BJ (cell line): ENCODE measurements at regions not wholly inside any gene's neighbourhood (a gene's known extent, or its start where the extent isn't known, plus 50 kb on each side); places are given as distances from the start of the nearest gene placed in this dataset.
A peak's percentile ranks its signal among the peaks of the same experiment; 100 is the strongest.

Experiments
- CTCF ChIA-PET: fragments of 350-600 bp; formaldehyde crosslinking; extraction: SDS; loops from one replicate; lab custom pipeline; 2021; ENCODE audit warnings: antibody characterized with exemption, inconsistent platforms; lab: Yijun Ruan, JAX
- POLR2A ChIA-PET: fragments of 300-600 bp; sonication (Branson Sonifier 250); formaldehyde crosslinking; extraction: SDS; loops from one replicate; lab custom pipeline; 2021; ENCODE audit warnings: antibody characterized with exemption; lab: Charles Lee
- DNase-seq: peaks from one replicate; pipeline ENCODE4 v3.0.0-alpha.2; 2011; ENCODE audit warnings: low read depth
- H3K27me3 ChIP-seq: 2 replicates; pipeline ENCODE4 v1.6.0; 2011; ENCODE audit warnings: low read length; ENCODE audit not compliant: control insufficient read depth, insufficient read depth
- H3K36me3 ChIP-seq: 2 replicates; pipeline ENCODE4 v1.5.1; 2011; ENCODE audit warnings: low read length; ENCODE audit not compliant: control insufficient read depth, insufficient read depth
- H3K4me3 ChIP-seq: 2 replicates; pipeline ENCODE4 v1.5.1; 2011; ENCODE audit warnings: low read depth, mild to moderate bottlenecking, control low read depth, low read length
- TF ChIP-seq, protein P1 (sequence below): IDR thresholded peaks from 2 replicates; pipeline ENCODE4 v1.5.1; 2011; ENCODE audit warnings: low read depth, mild to moderate bottlenecking, control low read depth, inconsistent platforms, low read length, moderate library complexity; ENCODE audit not compliant: insufficient read depth

- no peaks in the 10 kb centered on the region for H3K27me3 ChIP-seq
- ChIA-PET CTCF (interaction anchor here (0.8 to 4.9 kb wide), 32 partner anchors 9 to 420 kb away, joined by 3 to 71 read pairs (median 5); partner anchors contain the start of genes BEND6 and PRIM2), POLR2A (no interaction called here)
- no peak for DNase-seq
- peaks cover 3% of the 10 kb centered on the region; the same call in 1 of the 2 replicates for H3K36me3 ChIP-seq
- no peak overlapping the region for H3K4me3 ChIP-seq
- TF ChIP-seq, protein P1, sequence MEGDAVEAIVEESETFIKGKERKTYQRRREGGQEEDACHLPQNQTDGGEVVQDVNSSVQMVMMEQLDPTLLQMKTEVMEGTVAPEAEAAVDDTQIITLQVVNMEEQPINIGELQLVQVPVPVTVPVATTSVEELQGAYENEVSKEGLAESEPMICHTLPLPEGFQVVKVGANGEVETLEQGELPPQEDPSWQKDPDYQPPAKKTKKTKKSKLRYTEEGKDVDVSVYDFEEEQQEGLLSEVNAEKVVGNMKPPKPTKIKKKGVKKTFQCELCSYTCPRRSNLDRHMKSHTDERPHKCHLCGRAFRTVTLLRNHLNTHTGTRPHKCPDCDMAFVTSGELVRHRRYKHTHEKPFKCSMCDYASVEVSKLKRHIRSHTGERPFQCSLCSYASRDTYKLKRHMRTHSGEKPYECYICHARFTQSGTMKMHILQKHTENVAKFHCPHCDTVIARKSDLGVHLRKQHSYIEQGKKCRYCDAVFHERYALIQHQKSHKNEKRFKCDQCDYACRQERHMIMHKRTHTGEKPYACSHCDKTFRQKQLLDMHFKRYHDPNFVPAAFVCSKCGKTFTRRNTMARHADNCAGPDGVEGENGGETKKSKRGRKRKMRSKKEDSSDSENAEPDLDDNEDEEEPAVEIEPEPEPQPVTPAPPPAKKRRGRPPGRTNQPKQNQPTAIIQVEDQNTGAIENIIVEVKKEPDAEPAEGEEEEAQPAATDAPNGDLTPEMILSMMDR, result no peak
Measured at GRCh38 chr6:56904068-56904467, 50.8 kb upstream of the BEND6 start.

DNA sequence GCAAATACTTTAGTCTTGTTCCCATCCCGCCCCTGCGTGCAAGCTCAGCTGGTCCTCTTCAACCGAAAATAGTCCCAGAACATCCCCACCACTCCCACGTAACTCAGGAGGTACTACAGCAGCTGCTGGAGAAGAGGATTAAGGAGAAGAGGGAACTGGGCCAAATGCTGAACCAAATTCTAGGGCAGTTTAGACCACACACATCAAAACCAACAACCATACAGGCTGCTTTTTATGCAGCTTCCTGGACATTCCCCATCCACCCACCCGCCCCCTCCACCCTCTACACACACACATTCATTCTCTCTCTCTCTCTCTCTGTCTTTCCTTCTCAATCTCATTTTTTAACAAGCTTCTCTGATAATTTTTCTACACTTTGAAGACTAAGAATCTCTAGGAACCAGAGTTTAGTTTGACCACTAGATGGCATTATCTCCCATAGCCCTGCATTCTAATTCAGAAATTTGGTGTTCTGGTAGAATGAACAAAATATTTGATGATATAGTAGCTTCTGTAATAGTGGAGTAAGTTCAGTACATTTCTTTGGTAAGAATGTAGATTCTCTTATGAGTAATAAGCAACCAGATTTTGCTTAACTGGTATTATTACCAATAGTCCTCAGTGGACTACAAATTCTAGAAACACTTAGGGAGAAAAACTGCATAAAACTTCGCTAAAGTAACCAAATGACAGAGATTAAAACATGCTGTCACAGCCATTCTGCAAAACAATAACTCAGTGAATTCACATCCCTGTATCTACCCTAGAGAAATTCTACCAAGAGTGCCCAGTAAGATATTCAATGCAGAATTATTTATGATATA, 52.1 kb upstream of the BEND6 start:
- no peak for DNase-seq
- CTCF ChIA-PET, result interaction anchor here (0.6 to 4.9 kb wide), 46 partner anchors 10 to 533 kb away, joined by 3 to 71 read pairs (median 4); partner anchors contain the start of genes BAG2, BEND6 and PRIM2
- TF ChIP-seq, protein P1, result peak; percentile 69
- H3K4me3 ChIP-seq, result no peak overlapping the region
- POLR2A ChIA-PET, result no interaction called here
- no peaks in the 10 kb centered on the region for H3K27me3 ChIP-seq
- H3K36me3 ChIP-seq, result peaks cover 3% of the 10 kb centered on the region

DNA sequence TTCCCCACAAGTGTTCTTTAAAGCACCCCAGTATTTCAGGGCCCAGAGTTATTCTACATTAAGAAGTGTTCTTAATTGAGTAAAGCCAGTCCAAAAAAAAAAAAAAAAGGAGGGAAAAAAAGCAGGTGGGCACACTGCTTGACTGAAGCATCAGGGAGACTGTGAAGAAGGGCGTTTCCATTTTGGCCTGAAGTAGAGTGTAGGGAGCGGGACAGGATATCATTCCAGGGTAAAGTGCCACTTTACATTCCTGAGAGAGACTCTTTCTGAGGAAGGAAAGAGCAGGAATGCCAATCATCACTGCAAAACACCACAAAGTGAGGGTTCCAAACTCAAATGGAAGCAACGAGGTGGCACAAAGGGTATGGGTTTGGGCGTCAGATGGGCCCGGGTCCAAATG, 54.1 kb upstream of the BEND6 start:
- CTCF ChIA-PET, result interaction anchor here (0.6 to 4.9 kb wide), 4 partner anchors 12 to 118 kb away, joined by 3 to 71 read pairs (median 20); partner anchors contain the start of gene BEND6

GRCh38 chr6:56899753-56900152, 55.2 kb upstream of the BEND6 start:
- POLR2A ChIA-PET, result no interaction called here
- Histone ChIP-seq H3K4me3 (no peak overlapping the region), H3K27me3 (no peaks in the 10 kb centered on the region), H3K36me3 (peaks cover 3% of the 10 kb centered on the region)
- TF ChIP-seq, protein P1, result no peak
- DNase-seq, result no peak
- CTCF ChIA-PET, result interaction anchor here (0.6 to 1.6 kb wide), 2 partner anchors 55 to 121 kb away, joined by 4 to 6 read pairs; partner anchors contain the start of gene BEND6

More for the DNA sequence above, 54.1 kb upstream of the BEND6 start:
- TF ChIP-seq, protein P1, result no peak
- peaks cover 3% of the 10 kb centered on the region for H3K36me3 ChIP-seq
- no peak for DNase-seq
- POLR2A ChIA-PET, result no interaction called here
- no peak overlapping the region for H3K4me3 ChIP-seq
- H3K27me3 ChIP-seq, result no peaks in the 10 kb centered on the region

DNA sequence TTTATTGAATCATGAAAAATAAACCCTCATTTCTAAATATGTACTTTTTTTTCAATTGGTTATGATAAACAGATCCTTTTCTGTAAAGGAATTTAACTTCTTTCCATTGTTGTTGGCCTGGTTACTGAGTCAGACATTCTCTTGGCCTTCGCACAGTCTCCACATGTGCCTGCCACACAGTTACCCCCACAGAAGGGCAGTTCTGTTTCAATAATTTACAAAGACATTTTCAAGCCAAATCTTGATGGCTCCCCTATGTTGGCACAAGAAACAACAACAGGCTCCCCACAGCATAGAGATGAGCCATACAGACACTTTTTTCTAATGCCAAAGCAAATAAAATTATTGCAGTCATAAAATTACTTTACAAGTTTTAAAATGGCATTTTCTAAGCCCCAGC, 55.6 kb upstream of the BEND6 start:
- DNase-seq, result no peak
- no peaks in the 10 kb centered on the region for H3K27me3 ChIP-seq
- TF ChIP-seq, protein P1, result no peak
- no peak overlapping the region for H3K4me3 ChIP-seq
- peaks cover 3% of the 10 kb centered on the region for H3K36me3 ChIP-seq
- ChIA-PET POLR2A (no interaction called here), CTCF (interaction anchor here (0.6 kb wide), 1 partner anchor 122 kb away, joined by 4 read pairs; no protein-coding TSS in a partner anchor)
